Keratinocyte (primary cell): ENCODE measurements at regions not wholly inside any gene's neighbourhood (a gene's known extent, or its start where the extent isn't known, plus 50 kb on each side); places are given as distances from the start of the nearest gene placed in this dataset.
"Not testable (repeated sequence)": the region's sequence is repeated elsewhere in the genome, so short reads cannot be mapped to it uniquely, and the experiment has no call there.

Experiments used
- DNase-seq: peaks from one replicate; pipeline ENCODE4 v3.0.0-alpha.2; 2011; ENCODE audit warnings: low read depth, missing footprints, low spot score
- FAIRE-seq: peaks from 2 replicates; lab custom pipeline; 2011; peaks lifted over from hg19 to GRCh38; lab: Jason Lieb, UNC
- H2AFZ ChIP-seq: 2 replicates; pipeline ENCODE4 v1.6.0; 2012; ENCODE audit warnings: low read length, control low read depth, inconsistent platforms; ENCODE audit not compliant: control insufficient read depth
- H3K27ac ChIP-seq: 2 replicates; pipeline ENCODE4 v1.5.1; 2011; ENCODE audit warnings: low read length; ENCODE audit not compliant: control insufficient read depth, insufficient read depth
- H3K27me3 ChIP-seq: 3 replicates; pipeline ENCODE4 v1.6.0; 2011; ENCODE audit warnings: low read length; ENCODE audit not compliant: control insufficient read depth, insufficient read depth; ENCODE audit errors: extremely low read depth
- H3K36me3 ChIP-seq, 2 experiments: 2 replicates in 1 of 2; 3 replicates in 1 of 2; pipeline ENCODE4 v1.5.1; 2011; ENCODE audit warnings: low read length in 2 of 2, mild to moderate bottlenecking in 1 of 2; ENCODE audit not compliant: control insufficient read depth in 2 of 2, insufficient read depth in 2 of 2; ENCODE audit errors: extremely low read depth in 1 of 2
- H3K4me1 ChIP-seq: 3 replicates; pipeline ENCODE4 v1.5.1; 2011; ENCODE audit warnings: low read length; ENCODE audit not compliant: control insufficient read depth, insufficient read depth; ENCODE audit errors: extremely low read depth
- H3K4me2 ChIP-seq: 3 replicates; pipeline ENCODE4 v1.6.0; 2011; ENCODE audit warnings: low read depth, low read length; ENCODE audit not compliant: control insufficient read depth, insufficient read depth; ENCODE audit errors: extremely low read depth
- H3K4me3 ChIP-seq, 3 experiments: fragments of 200-600 bp in 1 of 3; sonication (generic) in 1 of 3; 2 replicates in 2 of 3; 3 replicates in 1 of 3; pipeline ENCODE4 v1.5.1; 2011 to 2016; ENCODE audit warnings: low read length in 3 of 3, mild to moderate bottlenecking in 3 of 3, control low read depth in 2 of 3, inconsistent platforms in 1 of 3, low read depth in 1 of 3, mixed read lengths in 1 of 3, mixed run types in 1 of 3, moderate library complexity in 1 of 3; ENCODE audit not compliant: control insufficient read depth in 2 of 3, insufficient read depth in 2 of 3; ENCODE audit errors: extremely low read depth in 1 of 3
- H3K79me2 ChIP-seq: 2 replicates; pipeline ENCODE4 v1.6.0; 2012; ENCODE audit warnings: low read length; ENCODE audit not compliant: control insufficient read depth, insufficient read depth
- H3K9ac ChIP-seq: 3 replicates; pipeline ENCODE4 v1.6.0; 2011; ENCODE audit warnings: low read length; ENCODE audit not compliant: control insufficient read depth, insufficient read depth; ENCODE audit errors: extremely low read depth
- H3K9me1 ChIP-seq: 3 replicates; pipeline ENCODE4 v1.6.0; 2011; ENCODE audit warnings: low read length; ENCODE audit not compliant: control insufficient read depth, insufficient read depth; ENCODE audit errors: extremely low read depth
- H3K9me3 ChIP-seq: 2 replicates; pipeline ENCODE4 v1.5.1; 2012; ENCODE audit warnings: low read depth, low read length; ENCODE audit not compliant: control insufficient read depth
- H4K20me1 ChIP-seq: 3 replicates; pipeline ENCODE4 v1.6.0; 2011; ENCODE audit warnings: low read length; ENCODE audit not compliant: control insufficient read depth, insufficient read depth; ENCODE audit errors: extremely low read depth
- dilution Hi-C: fragments of 300-500 bp; cut with MboI; formaldehyde crosslinking; loops from one replicate; pipeline ENCODE4 v1.7.0; 2020; ENCODE audit warnings: low sequenced_read_pairs; ENCODE audit not compliant: extremely low pct_ligation_motif_present

DNA sequence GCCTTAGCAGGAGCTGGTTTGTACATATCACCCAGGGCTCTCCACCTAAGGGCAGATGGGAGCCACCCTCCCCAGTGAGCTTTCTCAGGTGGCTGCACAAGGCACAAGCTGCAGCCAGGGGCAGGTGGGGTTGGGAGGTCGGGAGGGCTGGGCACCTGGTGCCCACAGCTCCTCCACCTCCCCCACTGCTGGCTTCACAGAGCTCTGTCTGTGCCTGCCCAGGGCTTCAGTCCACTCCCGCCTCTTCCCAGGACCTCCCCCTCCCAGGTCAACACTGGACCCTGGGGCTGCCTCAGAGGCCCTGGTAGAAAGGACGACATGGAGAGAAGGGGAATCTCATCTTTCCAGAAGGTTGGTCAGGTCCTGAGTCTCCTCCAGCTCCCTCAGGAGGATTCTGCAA is 55.6 kb upstream of the GOLGA6L6 start:
- H3K4me1 ChIP-seq, H3K4me3 ChIP-seq, H3K36me3 ChIP-seq, H3K27me3 ChIP-seq, H2AFZ ChIP-seq, FAIRE-seq, H3K4me2 ChIP-seq, H4K20me1 ChIP-seq, H3K79me2 ChIP-seq, DNase-seq, H3K9ac ChIP-seq, H3K27ac ChIP-seq, dilution Hi-C loops, H3K9me3 ChIP-seq, H3K9me1 ChIP-seq: not testable (repeated sequence)

GRCh38 chr15:20594219-20594618 is 52.6 kb upstream of the GOLGA6L6 start:
- H3K9me3 ChIP-seq, H3K9me1 ChIP-seq, H3K79me2 ChIP-seq, H3K27me3 ChIP-seq, H3K4me2 ChIP-seq, dilution Hi-C loops, H3K9ac ChIP-seq, FAIRE-seq, H3K36me3 ChIP-seq, H3K4me1 ChIP-seq, H3K4me3 ChIP-seq, H4K20me1 ChIP-seq, H3K27ac ChIP-seq, H2AFZ ChIP-seq, DNase-seq: not testable (repeated sequence)

DNA sequence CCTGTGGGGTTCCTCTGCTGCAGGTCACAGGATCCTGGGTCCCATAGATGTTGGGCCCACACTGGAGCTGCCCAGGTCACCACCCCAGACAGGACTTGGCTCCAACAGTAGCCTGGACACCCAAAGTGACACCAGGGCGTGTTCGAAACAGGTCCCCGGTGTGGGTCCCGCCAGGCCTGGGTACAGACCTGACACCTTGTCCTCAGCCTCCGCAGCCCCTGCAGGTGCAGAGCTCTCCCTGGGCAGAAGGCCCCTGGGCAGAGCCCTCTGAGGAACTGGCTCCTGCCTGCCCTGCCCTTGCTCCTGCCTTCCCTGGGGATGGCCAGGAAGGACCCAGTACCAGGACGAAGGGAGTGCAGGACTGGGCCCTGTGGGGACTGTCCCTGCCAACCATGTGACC is 50.3 kb upstream of the GOLGA6L6 start:
- H3K4me1 ChIP-seq, H3K4me2 ChIP-seq, H3K36me3 ChIP-seq, H3K4me3 ChIP-seq, dilution Hi-C loops, H3K27ac ChIP-seq, H3K9me1 ChIP-seq, H2AFZ ChIP-seq, H3K9ac ChIP-seq, H3K79me2 ChIP-seq, H3K27me3 ChIP-seq, DNase-seq, H3K9me3 ChIP-seq, FAIRE-seq, H4K20me1 ChIP-seq: not testable (repeated sequence)
